NOMO-1 (cell line): ENCODE measurements at regions not wholly inside any gene's neighbourhood (a gene's known extent, or its start where the extent isn't known, plus 50 kb on each side); places are given as distances from the start of the nearest gene placed in this dataset.
A peak's percentile ranks its signal among the peaks of the same experiment; 100 is the strongest.

ENCODE experiments used
- DNase-seq, 2 experiments: peaks; one replicate each; lab custom pipeline; 2025; ENCODE audit not compliant: unreplicated experiment in 2 of 2; lab: John Stamatoyannopoulos, UW

DNA sequence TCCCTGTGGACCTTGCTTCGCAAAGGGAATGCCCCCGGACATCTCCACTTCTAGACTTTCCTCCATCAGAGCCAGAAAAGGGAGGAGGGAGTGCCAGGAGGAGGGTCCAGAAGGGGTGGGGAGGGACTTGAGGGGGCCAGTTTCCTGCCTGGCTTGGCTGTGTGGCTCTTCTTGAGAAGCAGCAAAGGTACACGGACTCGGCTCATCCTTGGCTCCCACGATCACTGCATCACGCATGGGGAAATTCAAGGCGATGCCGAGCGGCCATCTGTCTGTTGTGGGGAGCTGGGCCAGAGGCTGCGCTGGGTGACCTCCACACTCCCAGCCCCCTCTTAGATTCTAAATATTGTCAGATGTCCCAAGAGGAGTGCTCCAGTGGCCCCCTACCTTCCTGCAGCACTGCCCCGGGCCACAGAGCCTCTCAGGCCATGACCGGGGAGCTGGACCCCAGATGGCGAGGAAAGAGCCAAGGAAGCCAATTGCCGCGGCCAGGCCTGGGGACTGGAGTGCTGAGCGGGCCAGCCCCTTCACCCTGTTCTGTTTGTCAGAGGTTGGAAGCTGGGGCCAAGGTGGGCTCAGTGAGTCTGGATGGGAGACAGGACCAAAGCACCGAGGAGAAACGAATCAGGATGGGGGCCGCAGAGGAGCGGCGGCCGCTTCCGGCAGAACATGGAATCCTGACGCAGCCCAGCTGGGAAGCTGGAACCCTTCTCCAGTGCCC is 104.5 kb downstream of the RBFOX3 start:
- DNase-seq = no peak

DNA sequence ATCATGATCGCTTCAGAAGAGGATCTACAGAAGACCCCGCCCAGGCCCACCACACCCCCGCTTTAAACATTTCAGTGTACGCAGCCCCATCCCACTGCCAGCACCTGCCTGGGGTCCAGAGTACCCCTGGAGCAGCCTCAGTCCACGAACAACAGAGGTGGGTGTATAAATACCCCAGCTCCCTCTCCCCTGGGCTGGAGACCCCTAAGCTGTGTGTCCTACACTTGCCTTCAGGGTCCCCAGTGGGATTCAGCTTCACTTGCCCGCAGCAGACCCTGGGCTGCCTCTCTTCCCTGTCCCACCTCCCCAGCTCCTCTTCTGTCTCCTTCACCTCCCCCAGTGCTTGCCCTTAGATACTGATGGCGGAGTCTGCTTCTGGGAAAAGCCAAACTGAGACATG is 105.7 kb downstream of the RBFOX3 start:
- DNase-seq = no peak

DNA sequence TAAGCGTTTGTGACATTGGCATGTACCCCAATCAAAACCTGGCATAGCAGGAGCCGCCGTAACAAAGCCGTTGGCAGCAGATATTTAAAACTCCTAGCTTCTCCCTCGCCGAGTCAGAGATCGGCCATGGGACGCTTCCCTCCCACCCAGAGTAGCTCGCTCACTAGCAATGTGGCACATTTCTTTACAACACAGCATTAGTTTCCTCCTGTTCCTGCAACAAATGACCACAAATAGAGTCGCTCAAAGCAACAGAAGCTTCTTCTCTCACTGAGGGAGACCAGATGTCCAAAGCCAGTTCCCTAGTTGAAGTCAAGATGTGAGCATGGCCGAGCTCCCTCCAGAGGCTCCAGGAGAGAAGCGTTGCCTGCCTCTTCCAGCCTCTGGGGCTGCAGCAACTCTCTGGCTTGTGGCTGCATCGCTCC is 106.7 kb downstream of the RBFOX3 start:
- DNase-seq = no peak

- no peak for DNase-seq
These were observed 107.6 kb downstream of the RBFOX3 start for GRCh38 chr17:79503126-79503839.

DNA sequence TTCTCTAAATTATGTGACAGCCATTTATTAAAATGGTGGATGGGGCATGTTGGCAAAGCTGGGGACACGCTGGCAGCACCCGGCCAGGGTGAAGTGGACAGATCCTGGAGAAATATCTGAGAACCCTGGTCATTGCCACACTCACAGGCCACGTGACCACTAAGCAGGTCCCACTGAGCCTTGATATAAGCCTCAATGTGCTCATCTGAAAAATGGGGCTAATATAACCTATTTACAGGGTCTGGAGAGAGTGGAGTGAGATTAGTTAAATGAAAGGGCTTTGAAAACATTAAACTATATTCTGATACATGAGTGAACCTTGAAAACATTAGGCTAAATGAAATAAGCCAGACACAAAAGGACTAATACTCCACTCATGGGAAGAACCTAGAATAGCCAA is 108.9 kb downstream of the RBFOX3 start:
- DNase-seq = no peak

DNA sequence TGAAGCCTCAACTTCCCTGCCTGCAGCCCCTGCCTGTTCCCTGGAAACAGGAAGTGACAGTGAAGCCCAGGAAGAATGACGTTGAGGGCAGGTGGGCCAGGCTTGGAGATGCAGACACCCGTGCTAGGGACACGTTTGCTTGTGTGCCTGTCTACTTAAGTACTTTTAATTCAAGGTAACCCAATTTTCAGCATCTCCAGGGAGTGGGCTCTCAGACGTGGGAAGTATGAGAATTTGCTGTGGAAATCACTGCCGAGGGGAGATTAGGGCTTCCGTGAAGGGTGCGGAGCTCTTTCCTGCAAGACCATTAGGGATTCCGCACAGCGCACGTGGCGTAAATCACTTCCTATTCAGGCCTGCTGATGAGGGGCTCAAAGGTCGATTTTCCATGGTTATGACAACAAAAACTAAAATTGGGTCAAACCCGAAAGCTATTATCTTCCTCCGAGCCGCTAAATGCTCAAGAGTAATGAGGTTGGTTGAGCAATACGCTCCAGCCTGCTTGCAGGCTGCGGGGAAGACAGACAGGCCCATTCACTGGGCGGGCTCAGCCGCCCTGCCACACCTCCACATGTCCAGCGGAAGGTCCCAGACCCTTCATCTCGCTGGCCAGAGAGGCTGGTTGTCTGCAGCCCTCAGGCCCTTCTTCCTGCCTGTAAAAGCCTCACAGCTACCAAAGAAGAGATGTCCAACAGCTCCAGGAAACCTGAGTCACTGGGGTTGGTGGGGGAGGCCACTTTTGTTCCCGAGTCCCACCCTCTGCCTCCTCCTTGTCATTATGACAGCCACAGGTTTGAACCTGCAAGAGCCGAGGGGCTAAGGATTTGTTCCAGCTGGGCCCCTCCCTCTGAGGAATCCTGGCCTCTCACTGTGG is 109.9 kb downstream of the RBFOX3 start:
- DNase-seq = peak; percentile 60 to 67

- DNase-seq = no peak
These were observed 112.0 kb downstream of the RBFOX3 start for GRCh38 chr17:79498854-79499253.

- no peak for DNase-seq
These were observed 113.0 kb downstream of the RBFOX3 start for GRCh38 chr17:79497777-79498348.

DNA sequence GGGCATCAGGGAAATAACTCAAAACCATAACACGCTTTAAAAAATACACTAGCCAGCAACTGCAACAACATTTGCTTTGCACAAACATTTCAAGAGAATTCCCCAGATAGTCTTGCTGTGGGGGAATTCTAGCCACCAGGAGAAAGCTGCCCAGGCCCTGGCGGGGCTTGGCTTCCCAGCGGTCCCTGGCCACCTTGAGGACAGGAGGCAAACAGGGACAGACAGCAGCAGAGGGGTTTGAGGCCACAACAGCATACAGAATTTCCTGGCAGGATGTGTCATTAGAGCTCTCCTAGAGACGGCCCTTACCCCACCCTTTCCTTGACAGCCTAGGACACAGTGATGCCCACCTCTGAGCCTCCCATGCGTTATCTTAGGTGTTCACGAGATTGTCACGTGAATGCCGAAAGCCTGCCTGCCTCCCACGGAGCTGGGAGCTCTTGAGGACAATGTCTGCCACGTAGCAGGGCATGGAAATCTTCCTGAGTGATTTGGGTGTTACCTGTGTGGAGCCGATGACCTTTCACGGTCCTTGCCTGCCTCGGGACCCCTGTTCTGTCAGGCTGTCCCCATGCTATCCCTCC is 114.3 kb downstream of the RBFOX3 start:
- no peak for DNase-seq

GRCh38 chr17:79495665-79496064 is 115.2 kb downstream of the RBFOX3 start:
- DNase-seq = no peak

- DNase-seq = no peak
These were observed 119.8 kb downstream of the RBFOX3 start for GRCh38 chr17:79491006-79491405.

- DNase-seq = no peak
These were observed 120.3 kb downstream of the RBFOX3 start for GRCh38 chr17:79490530-79490929.

GRCh38 chr17:79487149-79487548 is 123.7 kb downstream of the RBFOX3 start:
- no peak for DNase-seq

DNA sequence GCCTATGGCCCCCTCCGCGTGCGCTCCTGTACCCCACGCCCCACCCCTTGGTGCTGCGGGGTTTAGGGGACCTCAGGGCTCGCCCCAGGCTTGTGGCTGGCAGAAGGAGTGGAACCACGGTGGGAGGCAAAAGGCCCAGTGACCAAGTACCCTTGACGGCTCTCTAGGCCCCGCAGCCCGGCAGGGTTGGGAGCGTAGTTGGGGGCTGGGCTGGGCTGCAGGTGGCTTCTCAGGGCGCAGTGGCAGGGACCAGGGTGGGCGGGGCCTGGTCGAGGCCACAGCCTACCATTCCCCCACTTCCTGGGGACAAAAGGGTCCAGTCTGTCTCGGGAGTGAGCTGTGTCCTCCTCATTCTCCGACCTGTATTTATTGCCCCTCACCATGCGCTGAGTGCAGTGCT is 124.9 kb downstream of the RBFOX3 start:
- DNase-seq = no peak

DNA sequence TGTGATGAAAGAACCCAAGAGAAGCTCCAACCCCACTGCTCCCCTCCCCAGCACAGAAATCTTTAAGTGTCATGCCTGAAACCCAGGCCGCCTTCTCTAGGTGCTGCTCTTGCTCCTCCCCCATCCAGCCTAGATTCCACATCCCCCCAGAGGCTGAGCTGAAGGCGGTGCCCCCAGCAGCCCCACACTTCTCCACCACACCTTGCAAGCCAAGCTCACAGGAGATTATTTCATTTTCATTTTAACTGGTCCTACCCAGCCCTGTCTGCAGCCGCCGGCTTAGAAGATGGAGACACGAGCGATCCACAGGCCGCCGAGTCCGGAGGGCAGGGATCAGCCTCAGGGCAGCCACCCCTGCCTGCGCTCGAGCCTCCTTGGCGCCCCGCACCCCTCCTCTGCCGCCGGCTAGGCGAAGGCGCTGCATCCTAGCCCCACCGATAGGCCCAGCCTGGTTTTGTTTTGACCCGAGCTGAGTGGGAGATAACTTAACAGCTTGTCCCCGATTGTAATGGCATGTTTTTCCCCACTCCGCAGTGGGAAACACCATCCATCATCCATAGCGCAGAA is 125.3 kb downstream of the RBFOX3 start:
- DNase-seq = no peak

- DNase-seq = no peak
These were observed 126.0 kb downstream of the RBFOX3 start for GRCh38 chr17:79484600-79485418.

DNA sequence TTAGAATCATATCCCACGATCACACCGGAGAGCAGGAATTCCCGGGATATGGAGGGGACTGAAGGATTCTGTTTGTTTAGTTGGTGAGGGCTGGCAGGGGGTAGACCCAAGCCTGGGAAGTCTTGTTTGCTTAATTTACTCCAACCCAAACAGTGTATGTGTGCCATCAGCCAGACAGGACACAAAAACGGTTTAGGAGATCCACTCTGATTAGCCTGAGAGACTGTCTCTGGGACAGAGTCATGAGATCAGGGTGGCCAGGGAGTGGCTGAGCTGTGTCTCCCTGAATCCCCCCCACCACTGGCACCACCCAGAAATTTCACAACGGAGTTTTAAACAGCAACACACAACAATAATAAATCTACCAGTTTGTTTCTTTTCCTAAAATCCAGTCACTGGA is 127.0 kb downstream of the RBFOX3 start:
- no peak for DNase-seq

GRCh38 chr17:79482727-79483521 is 127.9 kb downstream of the RBFOX3 start:
- no peak for DNase-seq

GRCh38 chr17:79479876-79480275 is 131.0 kb downstream of the RBFOX3 start:
- no peak for DNase-seq
